GM12878 (cell line): ENCODE measurements at regions not wholly inside any gene's neighbourhood (a gene's known extent, or its start where the extent isn't known, plus 50 kb on each side); places are given as distances from the start of the nearest gene placed in this dataset.

Source experiments
- ATAC-seq: fragments of 200-7000 bp; cut with Tn5 transposase; 3 replicates; pipeline ENCODE4 v1.9.1; 2020; ENCODE audit warnings: mild to moderate bottlenecking, moderate library complexity
- BruUV-seq: library from RNA; stranded (reverse); fragments of 400-500 nt; replicated peaks from 2 replicates; lab custom pipeline; 2021; lab: Mats Ljungman, UMichigan
- CTCF ChIA-PET: fragments of 300-600 bp; sonication (Branson Sonifier 250); formaldehyde crosslinking; extraction: SDS; loops from one replicate; lab custom pipeline; 2021; ENCODE audit warnings: inconsistent platforms; lab: Yijun Ruan, JAX
- POLR2A ChIA-PET: fragments of 350-600 bp; formaldehyde crosslinking; extraction: SDS; loops from one replicate; lab custom pipeline; 2021; ENCODE audit warnings: inconsistent platforms; lab: Charles Lee
- RAD21 ChIA-PET: fragments of 300-600 bp; sonication (Branson Sonifier 250); formaldehyde crosslinking; loops from one replicate; lab custom pipeline; 2023; ENCODE audit warnings: antibody characterized with exemption; ENCODE audit not compliant: unreplicated experiment; lab: Charles Lee
- SMC1A ChIA-PET: fragments of 300-600 bp; sonication (Branson Sonifier 250); formaldehyde crosslinking; loops from one replicate; lab custom pipeline; 2023; ENCODE audit not compliant: unreplicated experiment, uncharacterized antibody; lab: Charles Lee
- DNase-seq: peaks from one replicate; pipeline ENCODE4 v3.0.0-alpha.2; 2011; ENCODE audit warnings: low read depth, low spot score
- FAIRE-seq: peaks from 3 replicates; lab custom pipeline; 2011; peaks lifted over from hg19 to GRCh38; lab: Jason Lieb, UNC
- H2AFZ ChIP-seq: 2 replicates; pipeline ENCODE4 v1.6.0; 2011; ENCODE audit warnings: low read depth, low read length, control low read depth; ENCODE audit not compliant: control insufficient read depth
- H3K27ac ChIP-seq: 2 replicates; pipeline ENCODE4 v1.5.1; 2011; ENCODE audit warnings: control low read depth; ENCODE audit not compliant: control insufficient read depth, insufficient read depth
- H3K27me3 ChIP-seq, 2 experiments: replicated peaks in 1 of 2; 2 replicates each; pipeline versions ENCODE4 v1.6.0 to v1.6.1; 2011; ENCODE audit warnings: low read length in 1 of 2; ENCODE audit not compliant: control insufficient read depth in 2 of 2, insufficient read depth in 2 of 2
- H3K36me3 ChIP-seq, 2 experiments: 2 replicates each; pipeline ENCODE4 v1.5.1; 2011; ENCODE audit warnings: low read length in 1 of 2; ENCODE audit not compliant: control insufficient read depth in 2 of 2, insufficient read depth in 2 of 2
- H3K4me1 ChIP-seq: 2 replicates; pipeline ENCODE4 v1.6.1; 2011; ENCODE audit warnings: mild to moderate bottlenecking, low read length, moderate library complexity, mixed read lengths; ENCODE audit not compliant: control insufficient read depth, insufficient read depth
- H3K4me2 ChIP-seq: 2 replicates; pipeline ENCODE4 v1.6.0; 2011; ENCODE audit warnings: control low read depth; ENCODE audit not compliant: control insufficient read depth, insufficient read depth
- H3K4me3 ChIP-seq: fragments of 200-600 bp; sonication (generic); 2 replicates; pipeline ENCODE4 v1.5.1; 2016
- H3K79me2 ChIP-seq: 2 replicates; pipeline ENCODE4 v1.6.0; 2011; ENCODE audit warnings: low read length; ENCODE audit not compliant: control insufficient read depth, insufficient read depth
- H3K9ac ChIP-seq: 2 replicates; pipeline ENCODE4 v1.8.0; 2011; ENCODE audit warnings: low read length, control low read depth, mixed read lengths; ENCODE audit not compliant: control insufficient read depth, insufficient read depth
- H3K9me3 ChIP-seq: replicated peaks from 3 replicates; pipeline ENCODE4 v1.5.1; 2011; ENCODE audit warnings: mild to moderate bottlenecking, low read length; ENCODE audit not compliant: control insufficient read depth, insufficient read depth
- H4K20me1 ChIP-seq: 2 replicates; pipeline ENCODE4 v1.6.0; 2011; ENCODE audit not compliant: control insufficient read depth, insufficient read depth
- BCL11A ChIP-seq: IDR thresholded peaks from 2 replicates; pipeline ENCODE4 v1.6.1; 2011; ENCODE audit warnings: low read depth, low read length
- DPF2 ChIP-seq: fragments of 450-650 bp; IDR thresholded peaks from 2 replicates; pipeline ENCODE4 v1.6.1; 2017; ENCODE audit warnings: mild to moderate bottlenecking
- GABPA ChIP-seq: IDR thresholded peaks from 2 replicates; pipeline ENCODE4 v1.6.1; 2014; ENCODE audit warnings: antibody characterized with exemption, low read depth, mild to moderate bottlenecking, inconsistent platforms
- HSF1 ChIP-seq: fragments of 150-350 bp; IDR thresholded peaks from 2 replicates; pipeline ENCODE4 v1.6.1; 2014; ENCODE audit warnings: mild to moderate bottlenecking, low read depth, low read length
- KDM1A ChIP-seq: fragments of 200-600 bp; sonication (generic); IDR thresholded peaks from 2 replicates; pipeline ENCODE4 v1.6.1; 2016; ENCODE audit warnings: borderline replicate concordance
- MYC ChIP-seq: IDR thresholded peaks from 2 replicates; pipeline ENCODE4 v1.6.1; 2011; ENCODE audit warnings: mild to moderate bottlenecking, low read length, moderate library complexity, inconsistent platforms; ENCODE audit not compliant: insufficient read depth, insufficient replicate concordance, insufficient read length, severe bottlenecking
- PBX3 ChIP-seq: IDR thresholded peaks from 2 replicates; pipeline ENCODE4 v1.6.1; 2011; ENCODE audit warnings: mild to moderate bottlenecking, low read depth, low read length, moderate library complexity; ENCODE audit not compliant: insufficient replicate concordance
- PML ChIP-seq: IDR thresholded peaks from 2 replicates; pipeline ENCODE4 v1.6.1; 2012; ENCODE audit warnings: low read length, inconsistent platforms
- POLR2A ChIP-seq: IDR thresholded peaks from 2 replicates; pipeline ENCODE4 v1.6.1; 2011; ENCODE audit warnings: low read depth, mild to moderate bottlenecking, low read length
- RELA ChIP-seq: fragments of 450-650 bp; IDR thresholded peaks from 2 replicates; pipeline ENCODE4 v1.8.0; 2014; ENCODE audit warnings: borderline replicate concordance; ENCODE audit not compliant: partially characterized antibody
- SP1 ChIP-seq: IDR thresholded peaks from one replicate; pipeline ENCODE4 v1.6.1; 2011; ENCODE audit warnings: low read depth, low read length
- SUZ12 ChIP-seq: fragments of 200-600 bp; sonication (generic); IDR thresholded peaks from one replicate; pipeline ENCODE4 v1.6.1; 2018; ENCODE audit warnings: antibody characterized with exemption, mild to moderate bottlenecking; ENCODE audit not compliant: unreplicated experiment
- YY1 ChIP-seq: IDR thresholded peaks from 2 replicates; pipeline ENCODE4 v1.6.1; 2011; ENCODE audit warnings: low read depth, mild to moderate bottlenecking, low read length
- ZBTB40 ChIP-seq: fragments of 450-650 bp; IDR thresholded peaks from 2 replicates; pipeline ENCODE4 v1.6.1; 2016; ENCODE audit warnings: mild to moderate bottlenecking, moderate library complexity, borderline replicate concordance
- ZNF592 ChIP-seq: fragments of 450-650 bp; IDR thresholded peaks from 2 replicates; pipeline ENCODE4 v1.6.1; 2017; ENCODE audit warnings: mild to moderate bottlenecking, moderate library complexity
- in situ Hi-C: fragments of 300-500 bp; cut with MboI; formaldehyde crosslinking; loops from 9 replicates; pipeline ENCODE4 v1.14.3; 2018; ENCODE audit warnings: mixed read lengths
- intact Hi-C: fragments of 100-400 bp; cut with micrococcal nuclease; formaldehyde crosslinking; loops from one replicate; pipeline ENCODE4 v1.14.2; 2022; ENCODE audit not compliant: unreplicated experiment

GRCh38 chr14:27485193-27485592, 887.4 kb upstream of the NOVA1 start:
- no peaks in the 10 kb centered on the region for H3K4me1 ChIP-seq
- POLR2A ChIA-PET, result no interaction called here
- intact Hi-C loops (no loop called here), in situ Hi-C loops (no loop called here)
- BruUV-seq, result no TSS peak
- H3K36me3 ChIP-seq, result no peaks in the 10 kb centered on the region
- H3K9ac ChIP-seq, result no peak overlapping the region
- H3K79me2 ChIP-seq, result no peaks in the 10 kb centered on the region
- no peak overlapping the region for H3K4me2 ChIP-seq
- CTCF ChIA-PET, result no interaction called here
- H3K27ac ChIP-seq, result no peak overlapping the region
- H2AFZ ChIP-seq, result no peak overlapping the region
- H4K20me1 ChIP-seq, result no peaks in the 10 kb centered on the region
- DNase-seq, result no peak
- RAD21 ChIA-PET, result no interaction called here
- no peak overlapping the region for H3K4me3 ChIP-seq
- FAIRE-seq, result no peak
- H3K27me3 ChIP-seq, result no peaks in the 10 kb centered on the region
- H3K9me3 ChIP-seq, result no peaks in the 10 kb centered on the region
- SMC1A ChIA-PET, result no interaction called here
- ATAC-seq, result no peak
- no peak for TF ChIP-seq BCL11A
- TF ChIP-seq KDM1A, result no peak
- no peak for TF ChIP-seq ZBTB40
- TF ChIP-seq PML, result no peak
- no peak for TF ChIP-seq GABPA
- TF ChIP-seq SUZ12, result no peak
- no peak for TF ChIP-seq DPF2
- TF ChIP-seq YY1, result no peak
- TF ChIP-seq SP1, result no peak
- TF ChIP-seq PBX3, result no peak
- no peak for TF ChIP-seq POLR2A
- no peak for TF ChIP-seq HSF1
- no peak for TF ChIP-seq MYC
- TF ChIP-seq RELA, result no peak
- TF ChIP-seq ZNF592, result no peak
